ENCODE measurements at regions not wholly inside any gene's neighbourhood (a gene's known extent, or its start where the extent isn't known, plus 50 kb on each side); places are given as distances from the start of the nearest gene placed in this dataset.
"Not testable (repeated sequence)": the region's sequence is repeated elsewhere in the genome, so short reads cannot be mapped to it uniquely, and the experiment has no call there.

DNA sequence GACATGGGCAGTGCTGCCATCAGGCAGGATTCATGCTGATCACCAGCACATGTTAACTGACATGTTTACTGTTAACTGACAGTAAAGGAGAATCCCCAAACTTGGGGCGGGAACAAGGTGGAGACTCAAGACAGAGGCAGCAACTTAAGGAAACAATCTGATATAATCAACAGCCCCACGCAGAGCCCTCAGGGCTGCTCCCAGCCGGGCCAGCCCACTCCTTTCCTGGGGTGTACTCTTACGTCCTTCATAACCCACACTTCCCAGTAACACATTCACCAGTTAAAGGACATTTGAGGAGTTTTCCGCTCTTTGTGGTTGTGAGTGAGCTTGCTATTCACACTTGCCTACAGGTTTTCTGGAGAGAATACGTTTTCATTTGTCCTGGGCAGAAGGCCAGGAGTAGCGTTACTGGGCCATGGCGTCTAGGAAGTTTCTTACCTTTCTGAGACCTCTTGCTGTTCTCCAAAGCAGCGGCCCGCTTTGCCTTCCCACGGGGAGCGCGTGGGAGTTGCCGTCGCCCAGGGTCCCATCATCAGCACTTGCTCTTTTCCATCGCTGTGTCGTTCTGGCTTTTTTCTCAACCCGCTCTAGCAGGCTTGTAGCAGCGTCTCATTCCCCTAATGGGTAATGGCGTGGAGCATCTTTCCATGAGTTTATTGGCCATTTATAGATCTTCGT, 56.4 kb downstream of the FOXF2 start:
- DNase-seq (ENCODE audit: low spot score), result no peak
- TF ChIP-seq, protein P1, sequence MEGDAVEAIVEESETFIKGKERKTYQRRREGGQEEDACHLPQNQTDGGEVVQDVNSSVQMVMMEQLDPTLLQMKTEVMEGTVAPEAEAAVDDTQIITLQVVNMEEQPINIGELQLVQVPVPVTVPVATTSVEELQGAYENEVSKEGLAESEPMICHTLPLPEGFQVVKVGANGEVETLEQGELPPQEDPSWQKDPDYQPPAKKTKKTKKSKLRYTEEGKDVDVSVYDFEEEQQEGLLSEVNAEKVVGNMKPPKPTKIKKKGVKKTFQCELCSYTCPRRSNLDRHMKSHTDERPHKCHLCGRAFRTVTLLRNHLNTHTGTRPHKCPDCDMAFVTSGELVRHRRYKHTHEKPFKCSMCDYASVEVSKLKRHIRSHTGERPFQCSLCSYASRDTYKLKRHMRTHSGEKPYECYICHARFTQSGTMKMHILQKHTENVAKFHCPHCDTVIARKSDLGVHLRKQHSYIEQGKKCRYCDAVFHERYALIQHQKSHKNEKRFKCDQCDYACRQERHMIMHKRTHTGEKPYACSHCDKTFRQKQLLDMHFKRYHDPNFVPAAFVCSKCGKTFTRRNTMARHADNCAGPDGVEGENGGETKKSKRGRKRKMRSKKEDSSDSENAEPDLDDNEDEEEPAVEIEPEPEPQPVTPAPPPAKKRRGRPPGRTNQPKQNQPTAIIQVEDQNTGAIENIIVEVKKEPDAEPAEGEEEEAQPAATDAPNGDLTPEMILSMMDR (IDR thresholded peaks at IDR 0.05; ENCODE audit: extremely low read depth, missing control alignments), result no peak

DNA sequence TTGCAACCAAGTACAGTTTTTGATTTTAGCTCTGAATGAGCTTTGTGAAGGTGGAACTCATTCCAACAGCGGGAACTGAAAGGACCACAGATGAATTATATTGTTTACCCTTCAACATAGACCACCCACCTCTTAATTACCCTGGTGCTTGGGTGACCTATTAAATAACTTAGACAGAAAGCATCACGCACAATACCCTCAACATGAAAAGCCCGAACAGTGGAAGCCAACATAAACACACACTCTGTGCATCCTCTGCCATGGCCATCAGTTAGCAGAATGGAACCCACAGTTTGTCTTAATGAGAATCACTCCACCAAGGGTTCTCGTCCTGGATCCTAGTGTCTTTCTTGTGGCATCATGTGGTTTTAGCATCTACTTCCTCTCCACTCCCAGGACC, 60.5 kb downstream of the FOXF2 start:
- TF ChIP-seq, protein P1 (IDR thresholded peaks at IDR 0.05; ENCODE audit: extremely low read depth, missing control alignments), result no peak
- DNase-seq (ENCODE audit: low spot score), result no peak

DNA sequence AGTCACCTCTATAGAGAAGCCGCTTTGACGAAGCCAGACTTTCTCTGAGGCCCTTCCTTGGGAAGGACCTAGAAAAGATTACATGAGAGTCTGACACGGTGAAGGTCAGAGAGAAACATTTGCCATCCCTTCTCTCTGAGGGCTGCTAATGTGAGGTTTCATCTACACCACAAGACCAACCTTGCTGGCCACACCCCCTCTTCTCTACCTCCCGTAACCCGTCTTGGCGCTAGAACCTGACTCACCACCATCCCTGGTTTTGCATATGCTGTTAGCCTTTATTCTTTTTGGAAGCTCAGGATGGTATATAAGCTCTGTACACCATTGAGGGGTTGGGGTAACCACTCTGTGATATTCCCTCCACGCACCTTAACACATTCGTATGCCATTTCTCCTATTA, 63.6 kb downstream of the FOXF2 start:
- no peak for DNase-seq (ENCODE audit: low spot score)
- TF ChIP-seq, protein P1 (IDR thresholded peaks at IDR 0.05; ENCODE audit: extremely low read depth, missing control alignments), result no peak

DNA sequence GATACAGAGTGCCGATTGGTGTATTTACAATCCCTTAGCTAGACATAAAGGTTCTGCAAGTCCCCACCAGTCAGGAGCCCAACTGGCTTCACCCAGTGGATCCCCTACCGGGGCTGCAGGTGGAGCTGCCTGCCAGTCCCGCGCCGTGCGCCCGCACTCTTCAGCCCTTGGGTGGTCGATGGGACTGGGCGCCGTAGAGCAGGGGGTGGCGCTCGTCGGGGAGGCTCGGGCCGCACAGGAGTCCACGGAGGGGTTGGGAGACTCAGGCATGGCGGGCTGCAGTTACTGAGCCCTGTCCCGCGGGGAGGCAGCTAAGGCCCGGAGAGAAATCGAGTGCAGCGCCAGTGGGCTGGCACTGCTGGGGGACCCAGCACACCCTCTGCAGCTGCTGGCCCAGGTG, 67.4 kb downstream of the FOXF2 start:
- DNase-seq (ENCODE audit: low spot score), result not testable (repeated sequence)

DNA sequence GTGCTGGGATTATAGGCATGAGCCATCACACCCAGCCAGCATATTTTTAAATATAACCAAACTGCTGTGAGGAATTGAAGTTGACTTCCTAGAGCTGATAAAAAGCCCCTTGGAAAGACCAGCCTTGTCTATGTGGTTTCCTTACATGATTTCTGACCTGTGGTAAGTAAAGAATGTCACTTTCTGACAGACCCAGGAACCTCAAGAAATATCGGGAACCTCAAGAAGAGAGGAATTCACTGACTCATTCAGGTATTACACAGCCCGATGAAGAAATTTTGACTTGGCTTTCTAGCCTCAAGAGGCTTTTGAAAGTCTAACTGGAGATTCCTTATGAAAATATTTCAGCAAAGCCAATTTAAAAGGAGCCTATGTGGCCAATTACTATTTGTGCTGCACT, 71.8 kb downstream of the FOXF2 start:
- TF ChIP-seq, protein P1 (IDR thresholded peaks at IDR 0.05; ENCODE audit: extremely low read depth, missing control alignments), result no peak
- no peak for DNase-seq (ENCODE audit: low spot score)

DNA sequence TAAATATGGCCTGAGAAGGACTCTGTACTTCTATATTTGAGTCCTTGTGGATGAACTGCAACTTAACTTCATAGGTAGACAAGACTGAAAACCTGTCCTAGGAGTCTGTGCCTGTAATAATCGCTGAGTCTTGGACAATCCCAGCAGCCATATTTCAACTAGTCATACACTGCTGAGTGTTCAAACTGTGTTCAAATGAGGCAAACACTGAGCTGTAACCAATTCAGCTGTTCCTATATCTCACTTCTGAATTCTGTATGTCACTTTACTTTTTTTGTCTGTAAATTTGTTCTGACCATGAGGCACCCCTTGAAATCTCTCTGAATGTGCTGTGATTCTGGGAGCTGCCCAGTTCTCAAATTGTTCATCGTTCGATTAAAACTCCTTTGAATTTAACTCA, 72.4 kb downstream of the FOXF2 start:
- no peak for DNase-seq (ENCODE audit: low spot score)
- TF ChIP-seq, protein P1 (IDR thresholded peaks at IDR 0.05; ENCODE audit: extremely low read depth, missing control alignments), result no peak

DNA sequence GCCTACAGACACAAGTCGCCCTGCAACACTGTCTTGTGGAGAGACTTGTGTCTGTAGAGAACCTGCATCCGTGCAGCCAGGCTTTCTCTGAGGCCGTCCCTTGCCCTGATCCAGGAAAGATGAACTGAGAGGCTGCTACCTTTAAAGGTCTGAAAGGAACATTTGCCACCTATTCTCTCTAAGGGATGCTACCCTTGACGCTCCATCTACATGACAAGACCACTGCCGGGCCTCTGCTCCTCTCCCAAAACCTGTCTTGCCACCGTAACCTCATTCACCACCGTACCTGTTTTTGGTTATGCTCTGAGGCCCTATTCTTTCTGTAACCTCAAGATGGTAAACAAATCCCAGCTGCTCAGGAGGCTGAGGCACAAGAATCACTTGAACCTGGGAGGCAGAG, 73.9 kb downstream of the FOXF2 start:
- DNase-seq (ENCODE audit: low spot score), result no peak
- TF ChIP-seq, protein P1 (IDR thresholded peaks at IDR 0.05; ENCODE audit: extremely low read depth, missing control alignments), result no peak

DNA sequence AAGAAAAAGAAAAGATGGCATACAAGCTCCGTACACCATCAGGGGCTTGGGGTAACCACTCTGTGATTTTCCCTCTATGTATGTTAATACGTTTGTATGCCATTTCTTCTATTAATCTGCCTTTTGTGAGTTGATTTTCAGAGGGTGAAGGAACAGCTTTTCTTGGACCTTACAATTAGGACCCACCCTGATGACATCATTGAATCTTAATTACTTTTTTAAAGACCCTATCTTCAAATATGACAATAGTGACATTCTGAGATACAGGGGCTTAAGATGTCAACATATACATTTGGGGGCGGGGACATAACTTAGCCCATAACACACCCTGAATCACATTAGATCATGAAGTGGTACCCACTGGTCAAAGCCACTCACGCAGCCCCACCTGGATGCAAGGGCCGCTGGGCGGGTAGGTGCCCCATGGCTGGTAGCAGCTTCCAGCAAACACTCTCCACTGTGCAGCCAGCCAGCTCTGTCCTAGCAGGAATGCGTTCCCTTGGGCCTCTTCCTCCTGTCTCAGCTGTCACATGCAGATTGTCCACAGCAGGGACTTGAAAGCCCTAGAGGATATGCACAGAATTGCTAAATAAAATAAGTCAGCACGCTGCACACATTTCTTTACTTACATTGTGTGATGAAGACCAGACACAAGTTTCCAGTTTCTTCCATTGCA, 74.5 kb downstream of the FOXF2 start:
- TF ChIP-seq, protein P1 (IDR thresholded peaks at IDR 0.05; ENCODE audit: extremely low read depth, missing control alignments), result no peak
- no peak for DNase-seq (ENCODE audit: low spot score)
